ENCODE measurements at regions not wholly inside any gene's neighbourhood (a gene's known extent, or its start where the extent isn't known, plus 50 kb on each side); places are given as distances from the start of the nearest gene placed in this dataset.

DNA sequence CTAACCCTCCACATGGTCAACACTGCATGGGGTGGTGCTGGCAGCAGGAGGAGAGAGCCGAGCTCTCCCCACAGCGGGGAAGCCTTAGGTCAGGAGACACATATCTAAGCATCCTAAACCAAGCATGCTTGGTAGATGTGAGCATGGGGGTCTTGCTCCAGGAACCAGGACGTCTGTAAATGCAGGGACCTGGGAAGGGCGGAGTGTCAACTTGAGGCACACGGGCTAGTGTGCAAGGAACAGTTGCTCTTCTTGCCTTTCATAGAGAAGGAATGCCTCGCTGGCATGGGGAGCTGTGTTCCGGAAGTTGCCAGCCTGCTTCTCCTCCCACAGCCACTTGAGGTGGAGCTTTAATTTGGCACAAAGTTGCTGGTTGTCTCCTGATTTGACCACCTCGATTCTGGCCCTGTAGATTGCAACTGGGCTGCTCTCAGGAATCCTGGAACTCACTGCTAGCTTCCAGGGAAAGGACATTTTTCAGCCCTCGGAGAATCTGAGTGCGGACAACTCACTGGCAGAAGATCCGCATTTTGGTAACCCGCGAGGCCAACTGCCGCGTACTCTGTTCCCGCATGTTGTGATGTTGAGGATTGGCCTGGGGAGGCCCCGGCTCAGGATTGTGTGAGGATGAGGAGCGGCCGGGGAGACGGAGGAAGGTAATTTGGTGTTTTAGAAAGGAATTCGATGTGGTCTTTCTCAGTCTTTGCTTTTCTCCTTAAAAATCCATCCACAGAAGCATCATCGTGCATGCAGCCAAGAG lies 370.3 kb upstream of the IRX1 start:
- ChIA-PET CTCF (no interaction called here), RAD21 (ENCODE audit: unreplicated experiment) (no interaction called here), POLR2A (no interaction called here), SMC1A (ENCODE audit: uncharacterized antibody, unreplicated experiment) (no interaction called here)
- no peaks in the 10 kb centered on the region for H3K27me3 ChIP-seq (replicated peaks in 1 of 2; ENCODE audit: control insufficient read depth in 2 of 2, insufficient read depth in 2 of 2, low read length in 1 of 2)
- intact Hi-C loops (cut with micrococcal nuclease; ENCODE audit: unreplicated experiment): no loop called here
- no peaks in the 10 kb centered on the region; the same call in 2 of the 3 replicates for H3K9me3 ChIP-seq (replicated peaks; ENCODE audit: control insufficient read depth, insufficient read depth, low read length)
- H3K36me3 ChIP-seq (ENCODE audit: control insufficient read depth in 2 of 2, insufficient read depth in 2 of 2, low read length in 1 of 2): no peaks in the 10 kb centered on the region
- H3K4me3 ChIP-seq: no peak overlapping the region
- H3K79me2 ChIP-seq (ENCODE audit: control insufficient read depth, insufficient read depth, low read length): no peaks in the 10 kb centered on the region
- 46% methylated on average over 22 of the region's 22 CpGs for WGBS (ENCODE audit: insufficient coverage, insufficient replicate concordance, low lambda C conversion rate, missing lambda C conversion rate)
- no peak overlapping the region for H3K4me2 ChIP-seq (ENCODE audit: control insufficient read depth, insufficient read depth)
- no TSS peak for BruUV-seq (replicated peaks)
- H4K20me1 ChIP-seq (ENCODE audit: control insufficient read depth, insufficient read depth): no peaks in the 10 kb centered on the region
- TF ChIP-seq HDAC2 (IDR thresholded peaks at IDR 0.05) (no peak), EZH2 (IDR thresholded peaks at IDR 0.05; ENCODE audit: borderline replicate concordance, control insufficient read depth, low read depth, low read length) (no peak), SMC3 (IDR thresholded peaks at IDR 0.05; ENCODE audit: borderline replicate concordance, low read length) (no peak)
- TF ChIP-seq, protein P1, sequence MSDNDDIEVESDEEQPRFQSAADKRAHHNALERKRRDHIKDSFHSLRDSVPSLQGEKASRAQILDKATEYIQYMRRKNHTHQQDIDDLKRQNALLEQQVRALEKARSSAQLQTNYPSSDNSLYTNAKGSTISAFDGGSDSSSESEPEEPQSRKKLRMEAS (IDR thresholded peaks at IDR 0.05; ENCODE audit: low read depth, low read length): no peak
- no peaks in the 10 kb centered on the region for H3K4me1 ChIP-seq (ENCODE audit: control insufficient read depth, insufficient read depth, low read length)
- DNase-seq (ENCODE audit: low read depth, low spot score) (no peak), FAIRE-seq (no peak), ATAC-seq (no peak)
- in situ Hi-C loops (cut with MboI): no loop called here
- H3K27ac ChIP-seq (ENCODE audit: control insufficient read depth, insufficient read depth): no peak overlapping the region
- no peak overlapping the region for H3K9ac ChIP-seq (ENCODE audit: control insufficient read depth, insufficient read depth, low read length)
- no peak overlapping the region for H2AFZ ChIP-seq (ENCODE audit: control insufficient read depth, low read depth, low read length)

DNA sequence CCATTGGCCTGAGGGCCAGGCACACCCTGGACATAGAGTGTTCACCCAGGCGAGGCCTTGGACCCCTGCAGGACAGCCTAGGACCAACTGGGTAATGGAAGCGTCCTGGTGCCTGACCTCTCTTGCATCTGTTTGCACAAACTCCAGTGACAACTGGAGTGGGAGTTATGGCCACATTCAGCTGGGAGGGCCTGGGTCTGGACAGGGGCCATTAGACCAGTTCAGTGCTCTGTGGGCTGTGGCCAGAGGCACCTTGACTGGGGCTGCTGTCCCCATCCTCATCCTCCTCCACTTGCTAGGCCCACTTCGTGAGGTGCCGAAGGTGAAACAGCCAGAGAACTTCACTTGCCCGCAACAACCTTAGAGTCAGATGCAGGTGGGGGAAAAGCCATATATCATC lies 372.7 kb upstream of the IRX1 start:
- WGBS (ENCODE audit: insufficient coverage, insufficient replicate concordance, low lambda C conversion rate, missing lambda C conversion rate): 44% methylated on average over 5 of the region's 5 CpGs
- TF ChIP-seq, protein P2, sequence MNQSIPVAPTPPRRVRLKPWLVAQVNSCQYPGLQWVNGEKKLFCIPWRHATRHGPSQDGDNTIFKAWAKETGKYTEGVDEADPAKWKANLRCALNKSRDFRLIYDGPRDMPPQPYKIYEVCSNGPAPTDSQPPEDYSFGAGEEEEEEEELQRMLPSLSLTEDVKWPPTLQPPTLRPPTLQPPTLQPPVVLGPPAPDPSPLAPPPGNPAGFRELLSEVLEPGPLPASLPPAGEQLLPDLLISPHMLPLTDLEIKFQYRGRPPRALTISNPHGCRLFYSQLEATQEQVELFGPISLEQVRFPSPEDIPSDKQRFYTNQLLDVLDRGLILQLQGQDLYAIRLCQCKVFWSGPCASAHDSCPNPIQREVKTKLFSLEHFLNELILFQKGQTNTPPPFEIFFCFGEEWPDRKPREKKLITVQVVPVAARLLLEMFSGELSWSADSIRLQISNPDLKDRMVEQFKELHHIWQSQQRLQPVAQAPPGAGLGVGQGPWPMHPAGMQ (IDR thresholded peaks at IDR 0.05; ENCODE audit: borderline replicate concordance): no peak
- no peak for TF ChIP-seq HDAC2 (IDR thresholded peaks at IDR 0.05)
- no peak for TF ChIP-seq STAT1 (conservative IDR thresholded peaks at IDR 0.05)
- TF ChIP-seq KAT2A (conservative IDR thresholded peaks at IDR 0.05; ENCODE audit: control insufficient read depth, low read depth, low read length): no peak
- TF ChIP-seq MTA2 (IDR thresholded peaks at IDR 0.05; ENCODE audit: low read depth): no peak
- TF ChIP-seq, protein P3, sequence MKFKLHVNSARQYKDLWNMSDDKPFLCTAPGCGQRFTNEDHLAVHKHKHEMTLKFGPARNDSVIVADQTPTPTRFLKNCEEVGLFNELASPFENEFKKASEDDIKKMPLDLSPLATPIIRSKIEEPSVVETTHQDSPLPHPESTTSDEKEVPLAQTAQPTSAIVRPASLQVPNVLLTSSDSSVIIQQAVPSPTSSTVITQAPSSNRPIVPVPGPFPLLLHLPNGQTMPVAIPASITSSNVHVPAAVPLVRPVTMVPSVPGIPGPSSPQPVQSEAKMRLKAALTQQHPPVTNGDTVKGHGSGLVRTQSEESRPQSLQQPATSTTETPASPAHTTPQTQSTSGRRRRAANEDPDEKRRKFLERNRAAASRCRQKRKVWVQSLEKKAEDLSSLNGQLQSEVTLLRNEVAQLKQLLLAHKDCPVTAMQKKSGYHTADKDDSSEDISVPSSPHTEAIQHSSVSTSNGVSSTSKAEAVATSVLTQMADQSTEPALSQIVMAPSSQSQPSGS (IDR thresholded peaks at IDR 0.05; ENCODE audit: low read length): no peak
- no peak for TF ChIP-seq RELA (IDR thresholded peaks at IDR 0.05; ENCODE audit: borderline replicate concordance, partially characterized antibody)
- no peaks in the 10 kb centered on the region for H4K20me1 ChIP-seq (ENCODE audit: control insufficient read depth, insufficient read depth)
- no peak overlapping the region for H3K9ac ChIP-seq (ENCODE audit: control insufficient read depth, insufficient read depth, low read length)
- FAIRE-seq (no peak), ATAC-seq (no peak), DNase-seq (ENCODE audit: low read depth, low spot score) (no peak)
- no peak overlapping the region for H3K27ac ChIP-seq (ENCODE audit: control insufficient read depth, insufficient read depth)
- no peak overlapping the region for H2AFZ ChIP-seq (ENCODE audit: control insufficient read depth, low read depth, low read length)
- intact Hi-C loops (cut with micrococcal nuclease; ENCODE audit: unreplicated experiment) (no loop called here), in situ Hi-C loops (cut with MboI) (no loop called here)
- no peak overlapping the region for H3K4me2 ChIP-seq (ENCODE audit: control insufficient read depth, insufficient read depth)
- H3K27me3 ChIP-seq (replicated peaks in 1 of 2; ENCODE audit: control insufficient read depth in 2 of 2, insufficient read depth in 2 of 2, low read length in 1 of 2): no peaks in the 10 kb centered on the region
- POLR2A ChIA-PET: no interaction called here
- RAD21 ChIA-PET (ENCODE audit: unreplicated experiment): no interaction called here
- H3K4me1 ChIP-seq (ENCODE audit: control insufficient read depth, insufficient read depth, low read length): no peaks in the 10 kb centered on the region
- CTCF ChIA-PET: no interaction called here
- H3K79me2 ChIP-seq (ENCODE audit: control insufficient read depth, insufficient read depth, low read length): no peaks in the 10 kb centered on the region
- BruUV-seq (replicated peaks): no TSS peak
- no peaks in the 10 kb centered on the region for H3K36me3 ChIP-seq (ENCODE audit: control insufficient read depth in 2 of 2, insufficient read depth in 2 of 2, low read length in 1 of 2)
- no peak overlapping the region for H3K4me3 ChIP-seq
- no peaks in the 10 kb centered on the region; the same call in 2 of the 3 replicates for H3K9me3 ChIP-seq (replicated peaks; ENCODE audit: control insufficient read depth, insufficient read depth, low read length)
- SMC1A ChIA-PET (ENCODE audit: uncharacterized antibody, unreplicated experiment): no interaction called here
